ENCODE measurements at regions not wholly inside any gene's neighbourhood (a gene's known extent, or its start where the extent isn't known, plus 50 kb on each side); places are given as distances from the start of the nearest gene placed in this dataset.

- no peak for DNase-seq (ENCODE audit: low spot score)
These were observed 53.0 kb upstream of the RAB18 start for GRCh38 chr10:27451054-27451453.

DNA sequence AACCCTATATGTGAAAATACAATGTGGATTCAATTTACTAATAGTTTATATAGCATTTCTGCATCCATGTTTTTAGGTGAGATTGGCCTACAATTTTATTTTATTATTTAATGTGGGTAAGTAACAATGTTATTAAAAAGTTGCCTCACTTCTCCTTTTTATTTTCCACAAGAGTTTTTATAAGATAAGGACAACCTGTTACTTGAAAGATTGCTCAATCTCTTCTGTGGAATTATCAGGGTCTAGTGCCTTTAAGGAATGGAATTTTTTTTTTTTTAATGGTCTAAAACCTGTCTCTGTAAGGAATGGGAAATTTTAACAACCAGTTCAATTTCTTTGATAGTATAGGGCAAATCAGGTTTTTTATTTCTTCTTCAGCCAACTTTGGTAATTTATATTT is 53.9 kb upstream of the RAB18 start:
- DNase-seq (ENCODE audit: low spot score): no peak

DNA sequence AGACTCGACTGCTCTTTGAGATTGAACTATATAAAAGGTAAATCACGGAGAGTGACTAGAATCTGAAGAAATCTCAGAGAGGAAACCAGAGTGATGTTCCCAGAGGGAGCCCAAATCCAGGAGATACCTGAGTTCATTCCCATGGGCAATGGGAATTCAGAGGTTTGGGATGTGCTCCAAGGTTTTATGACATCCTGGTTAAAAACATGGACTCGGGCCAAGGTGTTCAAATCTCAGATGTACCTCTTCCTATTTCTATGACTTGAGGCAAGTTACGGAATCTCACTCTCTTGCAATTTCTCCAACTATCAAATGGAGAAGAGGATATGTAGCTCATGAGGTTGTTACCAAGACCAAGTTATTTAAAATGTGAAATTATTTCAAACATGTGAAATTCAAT is 54.5 kb upstream of the RAB18 start:
- no peak for DNase-seq (ENCODE audit: low spot score)

- no peak for DNase-seq (ENCODE audit: low spot score)
These were observed 55.2 kb upstream of the RAB18 start for GRCh38 chr10:27448921-27449320.

DNA sequence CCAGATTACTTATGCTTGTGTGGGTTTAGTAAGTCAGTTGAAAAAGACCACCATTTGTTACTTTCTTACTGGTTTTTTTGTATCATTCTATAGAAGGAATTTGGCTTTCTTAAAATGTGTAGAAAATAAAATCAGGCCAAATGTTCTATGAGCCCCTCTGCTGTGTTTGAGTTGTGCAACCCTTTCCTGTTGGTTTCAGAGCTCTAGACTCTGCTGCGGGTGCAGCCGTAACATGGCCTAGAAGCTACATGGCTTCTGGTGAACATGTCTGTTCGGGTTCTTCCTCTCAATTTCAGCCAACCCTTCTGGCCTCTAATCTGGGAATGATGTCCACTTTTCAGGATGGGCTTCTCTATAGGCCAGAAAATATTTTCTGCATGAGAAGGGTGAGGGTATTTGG is 56.6 kb upstream of the RAB18 start:
- no peak for DNase-seq (ENCODE audit: low spot score)

DNA sequence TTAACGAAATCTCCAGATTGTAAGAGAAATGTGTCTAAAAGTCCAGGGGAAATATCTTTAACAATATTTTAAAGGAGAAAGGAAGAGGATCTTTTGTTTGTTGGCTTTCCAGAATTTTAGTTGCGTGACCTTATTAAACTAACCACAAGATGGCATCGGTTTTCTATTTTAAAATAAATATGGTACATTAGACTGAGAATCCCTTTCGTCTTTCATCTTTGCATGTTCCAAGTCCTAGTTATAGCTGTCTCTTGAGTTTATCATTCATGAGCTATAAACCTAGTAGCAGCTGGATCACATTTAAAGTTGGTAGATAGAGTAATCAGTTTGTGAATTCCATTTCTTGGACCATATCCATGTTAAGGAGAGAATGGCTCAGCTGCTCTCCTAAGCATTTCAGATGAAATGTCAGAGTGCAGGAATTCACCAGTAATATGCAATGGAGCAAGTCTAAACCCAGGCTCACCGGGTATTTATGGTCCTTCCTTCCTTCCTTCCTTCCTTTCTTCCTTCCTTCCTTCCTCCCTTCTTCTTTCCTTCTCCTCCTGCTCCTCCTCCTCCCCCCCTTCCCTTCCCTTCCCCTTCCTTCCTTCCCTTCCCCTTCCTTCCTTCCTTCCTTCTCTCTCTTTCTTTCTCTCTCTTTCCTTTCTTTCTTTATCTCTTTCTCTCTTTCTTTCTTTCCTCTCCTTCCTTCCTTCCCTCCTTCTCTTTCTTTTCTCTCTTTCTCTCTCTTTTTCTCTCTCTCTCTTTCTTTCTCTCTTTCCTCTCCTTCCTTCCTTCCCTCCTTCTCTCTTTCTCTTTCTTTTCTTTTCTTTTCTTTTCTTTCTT is 57.8 kb upstream of the RAB18 start:
- DNase-seq (ENCODE audit: low spot score): no peak

GRCh38 chr10:27445070-27445469 is 59.0 kb upstream of the RAB18 start:
- DNase-seq (ENCODE audit: low spot score): no peak

GRCh38 chr10:27440478-27440877 is 63.6 kb upstream of the RAB18 start:
- DNase-seq (ENCODE audit: low spot score): no peak

GRCh38 chr10:27440021-27440420 is 64.1 kb upstream of the RAB18 start:
- DNase-seq (ENCODE audit: low spot score): no peak

GRCh38 chr10:27439101-27439500 is 65.0 kb upstream of the RAB18 start:
- DNase-seq (ENCODE audit: low spot score): no peak

DNA sequence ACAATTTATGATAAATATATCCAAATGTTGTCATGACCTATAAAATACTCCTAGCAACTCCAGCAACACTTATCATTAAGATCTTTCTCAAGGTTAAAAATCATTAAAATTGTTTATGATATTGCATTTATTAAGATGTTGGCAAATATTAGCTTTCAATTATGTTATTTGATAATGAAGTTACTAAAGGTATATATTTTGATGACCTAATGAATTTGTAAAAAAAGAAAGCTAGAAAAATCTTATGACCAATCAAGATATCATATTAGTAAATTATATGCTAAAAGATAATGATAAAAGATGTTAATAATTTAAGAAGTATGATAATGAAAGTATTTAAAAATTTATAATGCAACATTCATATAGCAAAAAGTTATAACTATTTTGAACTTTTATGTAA is 66.3 kb upstream of the RAB18 start:
- DNase-seq (ENCODE audit: low spot score): no peak

DNA sequence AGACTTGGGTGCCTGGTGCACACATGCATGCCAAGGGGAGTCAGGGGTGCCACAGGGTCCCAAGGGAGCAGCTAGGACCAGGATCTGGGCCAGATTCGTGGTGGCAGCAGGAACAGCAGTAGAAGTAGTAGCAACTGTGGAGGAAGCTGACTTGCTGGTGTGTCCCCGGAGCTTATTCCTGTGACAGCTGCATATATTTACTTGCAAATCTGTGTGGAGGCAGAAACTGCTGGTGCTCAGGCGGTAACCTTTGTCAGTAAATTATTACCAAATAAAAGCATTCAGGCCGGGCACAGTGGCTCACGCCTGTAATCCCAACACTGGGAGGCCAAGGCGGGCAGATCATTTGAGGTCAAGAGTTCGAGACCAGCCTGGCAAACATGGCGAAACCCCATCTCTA is 67.4 kb upstream of the RAB18 start:
- DNase-seq (ENCODE audit: low spot score): no peak

GRCh38 chr10:27433976-27434375 is 70.1 kb upstream of the RAB18 start:
- no peak for DNase-seq (ENCODE audit: low spot score)

DNA sequence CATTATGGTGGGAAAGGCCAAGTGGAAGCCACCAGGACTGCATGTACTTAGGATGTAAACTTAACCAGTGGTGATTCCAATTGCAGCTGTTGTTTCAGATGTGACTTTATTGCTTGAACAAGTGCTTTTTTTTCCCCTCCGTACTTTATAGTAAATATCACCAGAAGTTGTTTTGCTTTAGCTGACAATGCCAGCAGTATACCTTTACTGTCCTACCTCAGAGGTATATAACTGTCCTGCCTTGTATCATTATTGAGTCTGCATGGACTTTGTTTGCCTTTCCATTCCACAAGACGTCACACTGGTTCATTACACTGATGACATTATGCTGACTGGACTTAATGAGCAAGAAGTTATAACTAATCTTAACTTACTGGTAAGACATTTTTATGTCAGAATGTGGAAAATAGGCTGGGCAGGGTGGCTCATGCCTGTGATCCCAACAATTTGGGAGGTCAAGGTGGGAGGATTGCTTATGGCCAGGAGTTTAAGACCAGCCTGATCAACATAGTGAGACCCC is 77.1 kb upstream of the RAB18 start:
- no peak for DNase-seq (ENCODE audit: low spot score)

DNA sequence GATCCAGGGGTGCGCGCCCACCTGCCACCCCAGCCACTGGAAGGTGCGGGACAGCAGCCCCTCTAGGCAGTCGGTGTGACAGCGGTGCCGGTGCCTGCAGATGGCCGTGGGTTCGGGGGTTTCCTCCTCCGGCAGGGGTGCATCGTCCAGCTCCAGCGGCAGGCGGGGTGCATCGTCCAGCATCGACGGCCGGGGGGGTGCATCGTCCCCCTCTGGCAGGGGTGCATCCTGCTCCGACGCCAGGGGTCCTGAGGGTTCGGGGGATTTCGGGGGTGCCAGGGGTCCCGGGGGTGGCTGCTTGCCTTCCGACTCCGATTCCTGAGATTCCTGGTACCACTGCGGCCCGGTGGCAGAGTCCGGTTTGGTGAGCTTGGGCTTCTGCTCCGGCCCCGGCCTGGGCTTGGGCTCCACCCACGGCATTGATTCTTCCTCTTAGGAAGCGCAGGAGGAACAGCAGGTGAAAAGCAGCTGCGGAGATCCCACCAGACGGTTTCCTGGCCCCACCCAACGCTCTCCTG is 90.2 kb upstream of the RAB18 start:
- no peak for DNase-seq (ENCODE audit: low spot score)

- DNase-seq (ENCODE audit: low spot score): no peak
These were observed 90.7 kb upstream of the RAB18 start for GRCh38 chr10:27413387-27413786.

- DNase-seq (ENCODE audit: low spot score): no peak
These were observed 94.0 kb upstream of the RAB18 start for GRCh38 chr10:27410153-27410552.

DNA sequence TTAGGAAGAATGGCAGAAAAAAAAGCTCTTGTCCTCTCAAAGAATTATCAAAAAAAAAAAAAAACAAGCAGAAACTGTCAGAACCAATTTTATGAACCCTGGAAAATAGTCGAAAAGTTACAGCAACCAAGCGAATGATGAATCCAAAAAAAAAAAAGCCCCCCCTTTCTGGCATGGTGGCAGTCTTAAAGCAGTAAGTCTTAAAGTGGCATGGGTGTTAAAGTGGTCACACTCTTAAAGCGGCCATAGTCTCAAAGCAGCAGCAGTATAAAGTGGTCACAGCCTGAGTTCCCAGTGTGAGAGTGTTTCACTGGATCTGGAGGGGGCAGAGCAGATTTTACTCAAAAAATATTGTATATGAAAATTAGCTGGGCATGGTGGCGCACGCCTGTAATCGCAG is 96.8 kb upstream of the RAB18 start:
- DNase-seq (ENCODE audit: low spot score): no peak

GRCh38 chr10:27399871-27400270 is 104.2 kb upstream of the RAB18 start:
- no peak for DNase-seq (ENCODE audit: low spot score)

DNA sequence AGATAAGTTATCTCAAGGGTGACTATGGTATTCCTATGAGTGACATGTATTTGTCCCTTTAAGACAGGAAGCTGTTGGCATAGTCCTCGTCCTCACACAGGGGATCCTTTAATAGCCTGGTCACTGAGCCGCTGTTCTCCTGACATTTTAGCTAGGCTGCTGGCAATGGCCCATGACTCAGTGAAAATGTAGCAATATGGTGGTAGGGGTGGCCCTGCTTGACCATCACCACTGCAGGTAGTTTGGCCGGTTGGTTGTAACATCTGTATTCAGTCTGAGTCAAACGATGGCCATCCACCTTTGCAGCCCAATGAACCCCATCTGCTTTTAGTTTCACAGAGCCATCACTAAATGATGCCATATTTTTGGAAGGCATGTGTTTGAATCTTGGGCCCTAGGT is 110.1 kb upstream of the RAB18 start:
- DNase-seq (ENCODE audit: low spot score): no peak

DNA sequence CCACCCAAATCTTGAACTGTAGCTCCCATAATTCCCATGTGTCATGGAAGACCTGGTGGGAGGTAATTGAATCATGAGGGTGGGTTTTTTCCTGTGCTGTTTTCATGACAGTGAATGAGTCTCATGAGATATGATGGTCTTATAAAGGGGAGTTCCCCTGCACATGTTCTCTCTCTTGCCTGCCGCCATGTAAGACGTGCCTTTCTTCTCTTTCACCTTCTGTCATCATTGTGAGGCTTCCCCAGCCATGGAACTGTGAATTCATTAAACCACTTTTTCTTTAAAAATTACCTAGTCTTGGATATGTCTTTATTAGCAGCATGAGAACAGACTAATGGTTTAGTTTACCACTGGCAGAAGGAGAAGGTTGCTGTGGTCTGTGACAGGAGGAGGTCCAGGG is 111.5 kb upstream of the RAB18 start:
- DNase-seq (ENCODE audit: low spot score): no peak

DNA sequence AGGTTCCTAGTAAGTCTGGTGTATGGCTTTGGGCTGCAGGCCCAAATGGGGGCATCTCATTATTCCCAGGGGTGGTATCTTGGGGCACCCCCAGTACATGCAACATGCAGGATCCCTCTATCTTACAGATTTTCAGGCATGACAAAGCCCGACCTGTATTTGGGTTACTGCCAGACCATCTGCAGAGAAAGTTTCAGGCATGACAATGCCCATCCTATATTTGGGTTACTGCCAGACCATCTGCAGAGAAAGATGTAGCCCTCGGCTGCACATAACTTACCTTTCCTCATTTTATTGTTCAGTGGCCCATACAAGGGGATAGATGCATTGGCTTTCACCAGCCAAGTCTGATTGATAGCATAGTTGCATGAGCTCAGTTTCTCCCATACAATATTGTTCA is 112.2 kb upstream of the RAB18 start:
- DNase-seq (ENCODE audit: low spot score): no peak

- DNase-seq (ENCODE audit: low spot score): no peak
These were observed 112.8 kb upstream of the RAB18 start for GRCh38 chr10:27391325-27391724.

DNA sequence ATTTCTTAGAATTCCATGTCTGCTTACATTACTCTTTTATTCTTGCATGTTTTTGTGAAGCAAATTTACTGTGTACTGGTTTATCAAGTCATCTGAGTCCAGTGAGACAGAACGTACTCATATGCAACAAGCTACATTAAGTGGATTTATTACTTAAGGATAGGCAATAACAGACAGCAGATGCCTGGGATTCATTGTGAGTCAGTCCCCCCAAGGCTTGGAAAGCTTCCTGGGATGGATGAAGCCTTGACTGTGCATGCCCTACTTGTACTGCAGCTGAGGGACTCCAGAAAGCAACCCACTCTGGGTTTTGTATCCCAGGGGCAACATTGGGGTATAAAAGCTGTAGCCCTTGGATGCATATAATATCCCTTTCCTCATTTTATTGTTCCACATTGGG is 113.4 kb upstream of the RAB18 start:
- DNase-seq (ENCODE audit: low spot score): no peak
